ENCODE measurements at regions not wholly inside any gene's neighbourhood (a gene's known extent, or its start where the extent isn't known, plus 50 kb on each side); places are given as distances from the start of the nearest gene placed in this dataset.
"Not testable (repeated sequence)": the region's sequence is repeated elsewhere in the genome, so short reads cannot be mapped to it uniquely, and the experiment has no call there.

GRCh38 chr2:94737145-94737544 lies 134.1 kb upstream of the TEKT4 start:
- DNase-seq (ENCODE audit: low read depth in 3 of 3), result not testable (repeated sequence)

DNA sequence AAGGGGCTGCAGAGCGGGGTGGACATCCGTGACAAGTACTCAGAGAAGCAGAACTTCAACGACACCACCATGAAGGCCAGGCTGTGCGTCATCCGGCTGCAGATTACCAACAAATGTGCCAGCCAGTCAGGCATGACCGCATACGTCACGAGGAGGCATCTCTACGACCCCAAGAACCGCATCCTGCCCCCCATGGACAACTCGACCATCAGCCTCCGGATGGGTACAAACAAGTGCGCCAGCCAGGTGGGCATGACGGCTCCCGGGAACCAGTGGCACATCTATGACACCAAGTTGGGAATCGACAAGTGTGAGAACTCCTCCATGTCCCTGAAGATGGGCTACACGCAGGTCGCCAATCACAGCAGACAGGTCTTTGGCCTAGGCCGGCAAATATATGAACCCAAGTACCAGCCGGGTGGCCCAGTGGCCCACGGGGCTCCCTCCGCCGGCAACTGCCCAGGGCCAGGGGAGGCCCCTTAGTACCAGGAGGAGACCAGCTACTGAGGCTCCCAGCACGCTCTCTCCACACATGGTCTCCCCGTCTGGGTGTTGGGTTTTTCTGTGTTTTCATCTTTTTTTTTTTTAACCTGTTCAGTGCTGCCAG lies 133.4 kb upstream of the TEKT4 start:
- DNase-seq (ENCODE audit: low read depth in 3 of 3), result not testable (repeated sequence)

DNA sequence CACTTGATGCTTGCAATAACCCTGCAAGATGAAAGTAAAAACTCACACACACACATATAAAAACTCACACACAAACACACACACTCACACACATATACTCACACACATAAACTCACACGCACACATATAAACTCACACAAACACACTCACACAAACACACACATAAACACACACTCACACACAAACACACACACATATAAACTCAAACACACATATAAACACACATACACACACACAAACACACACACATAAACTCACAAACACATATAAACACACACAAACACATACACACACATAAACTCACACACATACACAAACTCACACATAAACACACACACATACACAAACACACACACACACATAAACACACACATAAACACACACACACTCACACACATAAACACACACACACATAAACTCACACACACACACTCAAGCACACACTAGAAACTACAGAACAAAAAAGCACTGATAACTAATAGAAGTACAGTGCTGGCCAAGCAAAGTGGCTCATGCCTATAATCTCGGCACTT lies 117.7 kb upstream of the TEKT4 start:
- DNase-seq (ENCODE audit: low read depth in 3 of 3), result no peak

GRCh38 chr2:94758546-94758945 lies 112.7 kb upstream of the TEKT4 start:
- DNase-seq (ENCODE audit: low read depth in 3 of 3), result no peak

DNA sequence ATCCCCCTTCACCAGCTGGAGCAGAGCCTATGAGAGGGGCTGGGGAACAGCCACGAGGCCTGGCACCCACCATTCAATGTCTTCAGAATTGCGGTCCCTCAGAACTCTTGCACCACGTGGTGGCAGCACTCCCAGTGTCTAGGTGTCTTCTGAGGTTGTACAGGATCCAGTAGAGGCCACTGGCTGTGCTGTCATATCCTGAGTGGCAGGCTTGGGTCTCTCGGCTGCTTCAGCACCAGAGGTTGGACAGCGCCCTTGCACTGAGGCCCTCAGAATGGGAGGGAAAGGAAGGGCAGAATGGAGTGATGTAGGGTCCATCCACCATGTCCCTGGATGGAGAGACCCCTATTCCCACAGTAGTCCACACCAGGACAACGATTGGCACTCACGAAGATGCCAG lies 112.0 kb upstream of the TEKT4 start:
- no peak for DNase-seq (ENCODE audit: low read depth in 3 of 3)

DNA sequence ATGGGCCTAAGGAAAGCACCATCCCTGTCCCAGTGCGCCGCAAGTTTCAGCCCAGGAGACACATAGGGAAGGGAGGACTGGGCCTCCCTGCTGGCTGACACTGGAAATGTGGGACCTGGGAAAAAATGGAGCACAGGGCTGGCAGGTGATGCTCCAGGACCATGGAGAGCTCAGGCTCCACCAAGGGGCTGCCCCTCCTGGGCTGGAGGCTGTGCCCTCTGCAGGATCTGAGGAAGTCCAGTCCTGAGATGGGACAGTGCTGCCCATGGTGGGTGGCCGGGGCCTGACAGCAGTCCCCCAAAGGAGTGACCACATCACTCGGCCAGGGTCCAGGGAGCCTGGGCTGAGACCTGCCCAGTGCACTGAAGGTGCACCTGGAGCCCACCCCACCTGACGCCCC lies 108.6 kb upstream of the TEKT4 start:
- no peak for DNase-seq (ENCODE audit: low read depth in 3 of 3)

DNA sequence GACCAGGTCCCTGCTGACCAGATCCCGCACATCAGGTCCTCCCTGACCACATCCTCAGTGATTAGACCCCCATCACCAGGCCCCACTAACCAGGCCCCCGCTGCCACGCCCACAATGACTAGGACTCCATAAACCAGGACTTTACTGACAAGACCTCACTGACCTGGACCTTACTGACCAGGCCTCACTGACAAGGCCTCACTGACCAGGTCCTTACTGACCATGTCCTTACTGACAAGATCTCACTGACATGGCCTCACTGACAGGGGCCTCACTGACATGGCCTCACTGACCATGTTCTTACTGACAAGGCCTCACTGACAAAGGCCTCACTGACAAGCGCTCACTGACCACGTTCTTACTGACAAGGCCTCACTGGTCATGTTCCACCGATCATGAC lies 107.9 kb upstream of the TEKT4 start:
- no peak for DNase-seq (ENCODE audit: low read depth in 3 of 3)

- peak in 1 of 3 experiments; percentile 2 for DNase-seq (ENCODE audit: low read depth in 3 of 3)
Measured at GRCh38 chr2:94764331-94764730, 106.9 kb upstream of the TEKT4 start.

DNA sequence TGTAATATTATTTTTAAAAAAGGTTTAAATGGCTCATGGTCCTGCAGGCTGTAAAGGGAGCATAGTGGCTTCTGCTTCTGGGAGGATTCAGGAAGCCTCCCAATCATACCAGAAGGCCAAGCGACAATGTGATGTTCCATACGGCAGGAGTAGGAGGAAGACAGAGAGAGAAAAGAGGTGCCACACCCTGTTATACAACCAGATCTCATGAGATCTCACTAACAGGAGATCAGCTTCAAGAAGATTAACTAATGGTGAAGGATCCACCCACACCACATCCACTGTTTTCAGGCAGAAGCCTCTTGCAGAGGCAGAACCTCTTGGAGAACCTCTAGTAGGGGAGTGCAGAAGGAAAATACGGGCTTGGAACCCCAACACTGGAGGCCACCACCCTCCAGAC lies 103.9 kb upstream of the TEKT4 start:
- no peak for DNase-seq (ENCODE audit: low read depth in 3 of 3)

GRCh38 chr2:94769733-94770132 lies 101.5 kb upstream of the TEKT4 start:
- no peak for DNase-seq (ENCODE audit: low read depth in 3 of 3)

GRCh38 chr2:94774851-94775250 lies 96.4 kb upstream of the TEKT4 start:
- DNase-seq (ENCODE audit: low read depth in 3 of 3), result no peak

DNA sequence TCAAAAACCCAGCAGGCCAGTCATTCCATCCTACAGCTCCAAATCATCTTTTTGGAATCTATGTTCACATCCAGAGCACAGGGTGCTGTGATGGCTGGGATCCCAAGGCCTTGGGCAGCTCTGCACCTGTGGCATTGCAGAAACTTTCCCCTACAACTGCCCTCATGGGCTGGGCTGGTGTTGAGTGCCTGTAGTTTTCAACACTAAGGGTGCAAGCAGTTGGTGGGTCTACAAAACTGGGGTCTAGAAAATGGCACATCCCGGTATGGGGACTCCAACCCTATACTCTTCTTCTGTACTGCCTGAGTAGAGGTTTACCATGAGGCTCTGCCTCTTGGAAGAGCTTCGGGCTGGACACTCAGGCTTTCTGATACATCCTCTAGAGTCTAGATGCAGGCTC lies 95.2 kb upstream of the TEKT4 start:
- DNase-seq (ENCODE audit: low read depth in 3 of 3), result no peak

DNA sequence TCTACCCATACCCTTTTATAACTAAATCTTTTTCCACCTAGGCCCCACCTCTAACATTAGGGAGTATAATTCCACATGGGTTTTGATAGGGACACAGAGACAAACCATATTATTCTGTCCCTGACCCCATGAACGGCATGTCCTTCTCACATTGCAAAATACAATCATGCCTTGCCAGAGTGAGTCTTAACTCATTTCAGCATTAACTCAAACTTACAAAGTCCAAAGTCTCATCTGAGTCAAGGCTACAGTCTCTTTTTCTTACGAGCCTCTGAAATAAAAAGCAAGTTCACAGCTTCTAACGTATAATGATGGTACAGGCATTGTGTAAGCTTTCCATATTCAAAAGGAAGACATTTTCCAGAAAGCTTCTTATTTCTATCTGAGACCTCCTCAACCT lies 86.1 kb upstream of the TEKT4 start:
- DNase-seq (ENCODE audit: low read depth in 3 of 3), result not testable (repeated sequence)

- not testable (repeated sequence) for DNase-seq (ENCODE audit: low read depth in 3 of 3)
Measured at GRCh38 chr2:94786424-94786823, 84.8 kb upstream of the TEKT4 start.

DNA sequence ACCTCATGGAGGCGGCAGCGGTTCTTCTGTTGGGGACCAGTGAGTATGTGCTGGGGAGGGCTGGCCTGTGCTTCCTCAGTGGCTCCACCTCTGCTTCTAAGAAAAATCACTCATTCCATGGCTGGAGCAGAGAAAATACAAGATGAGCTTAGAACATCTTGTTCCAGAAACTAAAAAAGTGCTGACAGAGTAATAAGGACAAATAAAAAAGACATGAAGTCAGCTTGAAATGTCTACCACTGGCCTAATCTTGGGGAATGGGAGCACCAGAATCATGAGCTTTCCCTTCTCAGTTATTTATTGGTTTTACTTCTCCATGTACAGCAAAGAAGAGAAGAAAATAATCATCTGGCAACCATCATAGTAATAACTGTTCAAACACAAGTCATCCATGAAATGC lies 81.1 kb upstream of the TEKT4 start:
- DNase-seq (ENCODE audit: low read depth in 3 of 3), result not testable (repeated sequence)

GRCh38 chr2:94797235-94797634 lies 74.0 kb upstream of the TEKT4 start:
- DNase-seq (ENCODE audit: low read depth in 3 of 3), result not testable (repeated sequence)
